Retinal pigment epithelial cell (primary cell): ENCODE measurements at regions not wholly inside any gene's neighbourhood (a gene's known extent, or its start where the extent isn't known, plus 50 kb on each side); places are given as distances from the start of the nearest gene placed in this dataset.
A peak's percentile ranks its signal among the peaks of the same experiment; 100 is the strongest.

Experiments used
- DNase-seq: peaks from one replicate; pipeline ENCODE4 v3.0.0-alpha.2; 2010; ENCODE audit warnings: low read depth
- H3K4me3 ChIP-seq: 2 replicates; pipeline ENCODE4 v1.5.1; 2011; ENCODE audit warnings: mild to moderate bottlenecking, low read length, control low read depth, moderate library complexity
- TF ChIP-seq, protein P1 (sequence below): conservative IDR thresholded peaks from 2 replicates; pipeline ENCODE4 v1.5.1; 2011; ENCODE audit warnings: low read depth, low read length, control low read depth, inconsistent platforms

DNA sequence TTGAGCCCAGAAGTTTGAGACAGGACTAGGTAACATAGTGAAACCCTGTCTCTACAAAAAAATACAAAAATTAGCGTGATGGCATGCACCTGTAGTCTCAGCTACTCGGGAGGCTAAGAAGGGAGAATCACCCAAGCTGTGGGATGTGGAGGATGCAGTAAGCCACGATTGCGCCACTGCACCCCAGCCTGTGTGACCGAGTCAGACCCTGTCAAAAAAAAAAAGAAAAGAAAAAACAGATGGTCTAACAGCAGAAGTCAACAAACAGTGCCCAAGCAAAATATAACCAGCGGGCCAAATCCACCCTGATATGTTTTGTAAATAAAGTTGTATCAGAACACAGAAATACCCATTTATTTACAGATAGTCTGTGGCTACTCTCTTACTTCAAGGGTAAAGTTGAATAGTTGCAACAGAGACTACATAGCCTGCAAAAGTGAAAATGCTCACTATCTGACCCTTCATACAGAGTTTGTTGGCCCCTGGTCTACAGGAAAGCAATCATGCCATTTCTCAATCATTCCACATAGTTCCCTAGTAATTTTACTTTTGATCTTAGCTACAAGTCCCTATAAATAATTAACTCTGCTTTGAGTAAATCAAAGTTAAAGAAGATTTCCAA is 383.7 kb downstream of the TLE1 start:
- DNase-seq, result no peak
- H3K4me3 ChIP-seq, result no peak overlapping the region
- TF ChIP-seq, protein P1, sequence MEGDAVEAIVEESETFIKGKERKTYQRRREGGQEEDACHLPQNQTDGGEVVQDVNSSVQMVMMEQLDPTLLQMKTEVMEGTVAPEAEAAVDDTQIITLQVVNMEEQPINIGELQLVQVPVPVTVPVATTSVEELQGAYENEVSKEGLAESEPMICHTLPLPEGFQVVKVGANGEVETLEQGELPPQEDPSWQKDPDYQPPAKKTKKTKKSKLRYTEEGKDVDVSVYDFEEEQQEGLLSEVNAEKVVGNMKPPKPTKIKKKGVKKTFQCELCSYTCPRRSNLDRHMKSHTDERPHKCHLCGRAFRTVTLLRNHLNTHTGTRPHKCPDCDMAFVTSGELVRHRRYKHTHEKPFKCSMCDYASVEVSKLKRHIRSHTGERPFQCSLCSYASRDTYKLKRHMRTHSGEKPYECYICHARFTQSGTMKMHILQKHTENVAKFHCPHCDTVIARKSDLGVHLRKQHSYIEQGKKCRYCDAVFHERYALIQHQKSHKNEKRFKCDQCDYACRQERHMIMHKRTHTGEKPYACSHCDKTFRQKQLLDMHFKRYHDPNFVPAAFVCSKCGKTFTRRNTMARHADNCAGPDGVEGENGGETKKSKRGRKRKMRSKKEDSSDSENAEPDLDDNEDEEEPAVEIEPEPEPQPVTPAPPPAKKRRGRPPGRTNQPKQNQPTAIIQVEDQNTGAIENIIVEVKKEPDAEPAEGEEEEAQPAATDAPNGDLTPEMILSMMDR, result no peak

DNA sequence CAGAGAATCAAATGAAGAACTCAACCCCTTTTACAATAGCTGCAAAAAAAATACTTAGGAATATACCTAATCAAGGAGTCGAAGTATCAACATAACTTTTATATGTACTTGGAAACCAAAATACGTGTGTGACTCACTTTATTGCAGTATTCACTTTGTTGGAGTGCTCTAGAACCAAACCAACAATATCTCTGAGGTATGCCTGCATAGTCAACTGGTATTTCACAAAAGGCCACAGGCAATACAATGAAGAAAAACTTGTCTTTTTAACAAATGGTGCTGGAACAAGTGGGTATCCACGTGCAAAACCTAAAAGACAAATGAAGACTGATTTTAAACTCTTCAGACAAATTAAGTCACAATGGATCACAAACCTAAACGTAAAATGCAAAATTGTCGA is 385.7 kb downstream of the TLE1 start:
- no peak overlapping the region for H3K4me3 ChIP-seq
- no peak for DNase-seq
- TF ChIP-seq, protein P1, result no peak

DNA sequence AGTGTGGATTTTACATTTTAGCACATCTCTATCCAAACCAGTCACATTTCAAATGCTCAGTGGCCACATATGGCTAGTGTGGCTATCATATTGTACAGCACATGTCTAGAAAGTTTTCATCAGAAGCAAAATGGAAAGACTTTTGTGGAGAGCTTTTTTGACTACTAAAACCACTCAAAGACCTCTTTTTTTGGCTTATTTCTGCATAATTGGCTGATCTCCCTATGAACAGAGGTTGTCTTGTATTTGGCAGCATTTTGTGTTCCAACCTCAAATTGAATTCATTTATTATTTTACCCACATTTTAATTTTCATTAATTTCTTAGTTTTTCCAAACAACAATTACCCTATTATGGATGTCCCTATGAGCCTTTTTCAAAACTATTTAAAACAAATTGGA is 395.7 kb downstream of the TLE1 start:
- TF ChIP-seq, protein P1, result no peak
- no peak for DNase-seq
- H3K4me3 ChIP-seq, result no peak overlapping the region

DNA sequence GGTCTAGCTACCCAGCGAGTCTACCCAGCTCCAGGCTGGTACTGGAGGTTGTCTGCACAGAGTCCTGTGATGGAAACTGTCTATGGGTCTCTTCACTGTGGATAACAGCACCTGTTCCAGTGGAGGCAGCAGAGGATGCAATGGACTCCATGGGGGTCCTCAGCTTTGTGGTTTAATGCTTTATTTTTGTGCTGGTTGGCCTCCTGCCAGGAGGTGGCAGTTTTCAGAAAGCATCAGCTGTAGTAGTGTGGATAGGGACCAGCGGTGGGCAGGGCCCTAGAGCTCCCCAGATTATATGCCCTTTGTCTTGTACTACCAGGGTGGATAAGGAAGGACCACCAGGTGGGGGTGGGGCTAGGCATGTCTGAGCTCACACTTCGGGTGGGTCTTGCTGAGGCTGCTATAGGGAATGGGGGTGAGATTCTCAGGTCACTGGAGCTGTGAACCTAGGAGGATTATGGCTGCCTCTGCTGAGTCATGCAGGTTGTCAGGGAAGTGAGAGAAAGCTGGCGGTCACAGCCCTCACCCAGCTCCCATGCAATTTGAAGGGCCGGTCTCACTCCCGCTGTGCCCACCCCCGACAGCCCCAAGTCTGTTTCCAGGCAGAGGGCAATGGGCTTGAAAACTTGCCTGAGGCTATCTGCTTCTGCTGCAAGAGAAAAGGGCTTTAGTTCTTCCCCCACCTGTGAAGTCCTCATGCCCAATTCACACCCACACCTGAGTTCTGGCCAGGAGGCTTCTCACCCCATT is 397.1 kb downstream of the TLE1 start:
- TF ChIP-seq, protein P1, result no peak
- no peak overlapping the region for H3K4me3 ChIP-seq
- peak; percentile 61 for DNase-seq

DNA sequence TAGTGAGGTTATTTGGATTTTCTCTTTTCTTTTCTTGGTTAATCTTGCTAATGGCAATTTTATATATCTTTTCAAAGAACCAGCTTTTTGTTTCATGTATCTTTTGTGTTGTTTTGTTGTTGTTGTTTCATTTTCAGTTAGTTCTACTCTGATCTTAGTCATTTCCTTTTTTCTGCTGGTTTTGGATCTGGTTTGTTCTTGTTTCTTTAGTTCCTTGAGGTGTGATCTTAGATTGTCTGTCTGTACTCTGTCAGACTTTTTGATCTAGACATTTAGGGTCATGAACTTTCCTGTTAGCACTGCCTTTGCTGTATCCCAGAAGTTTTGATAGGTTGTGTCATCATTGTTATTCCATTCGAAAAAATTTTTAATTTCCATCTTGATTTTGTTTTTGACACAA is 399.7 kb downstream of the TLE1 start:
- no peak for DNase-seq
- TF ChIP-seq, protein P1, result no peak
- H3K4me3 ChIP-seq, result no peak overlapping the region

DNA sequence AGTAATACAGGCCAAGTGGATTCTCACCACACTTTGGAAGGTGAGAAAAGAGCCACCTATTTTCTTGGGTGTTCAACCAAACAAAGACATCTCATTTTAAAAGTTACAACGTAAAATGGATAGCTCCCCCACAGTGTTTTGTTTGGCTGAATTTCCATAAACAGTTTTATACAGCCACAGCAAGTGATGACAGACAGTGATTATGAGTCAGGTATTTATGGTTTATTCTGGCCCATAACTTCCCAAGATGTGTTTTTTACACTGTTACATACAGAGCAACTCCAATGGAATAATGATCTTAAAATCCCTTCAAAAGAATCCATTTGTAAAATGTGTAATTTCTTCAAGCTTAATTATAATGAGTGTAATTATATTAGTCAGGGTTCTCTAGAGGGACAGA is 421.3 kb downstream of the TLE1 start:
- no peak overlapping the region for H3K4me3 ChIP-seq
- TF ChIP-seq, protein P1, result no peak
- no peak for DNase-seq

DNA sequence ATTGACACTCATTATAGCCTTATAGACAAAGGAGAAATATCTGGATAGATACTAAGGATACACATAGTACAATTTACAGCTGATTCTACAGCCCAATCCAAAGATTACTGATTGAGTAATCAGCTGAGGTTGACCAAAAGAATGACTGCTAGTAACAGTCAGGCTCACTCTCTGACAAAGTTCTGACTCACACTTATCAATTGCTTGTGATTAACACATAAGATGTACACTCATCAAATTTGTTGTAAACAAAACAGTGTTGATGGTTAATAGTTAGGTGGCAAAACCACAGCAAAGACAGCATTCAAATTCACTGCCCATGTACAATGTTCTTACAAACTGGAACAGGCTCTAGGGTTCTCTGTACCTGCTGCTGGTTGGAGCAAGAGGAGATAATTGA is 422.7 kb downstream of the TLE1 start:
- TF ChIP-seq, protein P1, result no peak
- H3K4me3 ChIP-seq, result no peak overlapping the region
- peak; percentile 34 for DNase-seq
